K562 (cell line): ENCODE measurements at regions not wholly inside any gene's neighbourhood (a gene's known extent, or its start where the extent isn't known, plus 50 kb on each side); places are given as distances from the start of the nearest gene placed in this dataset.

ENCODE experiments used
- ATAC-seq: fragments of 200-7000 bp; cut with Tn5 transposase; 3 replicates; pipeline ENCODE4 v1.9.1; 2020; ENCODE audit warnings: moderate library complexity
- BruUV-seq: library from RNA; stranded (reverse); fragments of 400-500 nt; replicated peaks from 2 replicates; lab custom pipeline; 2021; lab: Mats Ljungman, UMichigan
- CTCF ChIA-PET: fragments of 300-600 bp; formaldehyde crosslinking; extraction: SDS; loops from one replicate; lab custom pipeline; 2021; ENCODE audit warnings: low intra/inter-chr PET ratio; lab: Yijun Ruan, JAX
- POLR2A ChIA-PET: fragments of 300-600, 350-650 bp; sonication (Branson Sonifier 250); formaldehyde crosslinking; extraction: SDS; loops from one replicate; lab custom pipeline; 2021; ENCODE audit warnings: antibody characterized with exemption, inconsistent platforms; lab: Yijun Ruan, JAX
- DNase-seq, 4 experiments: peaks; one replicate each; pipeline versions ENCODE4 v3.0.0 to v3.0.0-alpha.2; 2011 to 2018; ENCODE audit warnings: low spot score in 3 of 4, mixed read lengths in 3 of 4; ENCODE audit errors: extremely low read depth in 1 of 4
- FAIRE-seq: peaks from 2 replicates; lab custom pipeline; 2011; peaks lifted over from hg19 to GRCh38; lab: Jason Lieb, UNC
- H2AFZ ChIP-seq: 2 replicates; pipeline ENCODE4 v1.6.0; 2011; ENCODE audit warnings: low read depth, low read length, control low read depth, inconsistent platforms
- H3K27ac ChIP-seq: fragments of 200-600 bp; 3 replicates; pipeline ENCODE4 v1.8.0; 2011; ENCODE audit warnings: low read depth, mild to moderate bottlenecking, control low read depth, inconsistent platforms, low read length, moderate library complexity, mixed read lengths; ENCODE audit errors: extremely low read depth
- H3K27me3 ChIP-seq, 2 experiments: fragments of 300-600 bp in 1 of 2; 2 replicates in 1 of 2; 3 replicates in 1 of 2; pipeline versions ENCODE4 v1.6.0 to v1.8.0; 2011; ENCODE audit warnings: inconsistent platforms in 2 of 2, low read length in 2 of 2, mild to moderate bottlenecking in 1 of 2, mixed read lengths in 1 of 2, moderate library complexity in 1 of 2; ENCODE audit not compliant: control insufficient read depth in 2 of 2, insufficient read depth in 2 of 2
- H3K36me3 ChIP-seq: fragments of 300-600 bp; 3 replicates; pipeline ENCODE4 v1.8.0; 2011; ENCODE audit warnings: mild to moderate bottlenecking, low read length, inconsistent platforms; ENCODE audit not compliant: control insufficient read depth, insufficient read depth
- H3K4me1 ChIP-seq, 2 experiments: fragments of 200-600 bp in 1 of 2; replicated peaks in 1 of 2; 2 replicates in 1 of 2; 3 replicates in 1 of 2; pipeline versions ENCODE4 v1.5.1 to v1.8.0; 2011; ENCODE audit warnings: inconsistent platforms in 2 of 2, low read length in 2 of 2, mild to moderate bottlenecking in 1 of 2, mixed read lengths in 1 of 2, moderate library complexity in 1 of 2; ENCODE audit not compliant: control insufficient read depth in 2 of 2, insufficient read depth in 2 of 2
- H3K4me2 ChIP-seq: 2 replicates; pipeline ENCODE4 v1.6.1; 2011; ENCODE audit warnings: low read length, control low read depth, inconsistent platforms, mixed read lengths; ENCODE audit not compliant: insufficient read depth
- H3K4me3 ChIP-seq: fragments of 200-600 bp; sonication (generic), shearing (Covaris generic); 2 replicates; pipeline ENCODE4 v1.5.1; 2016; ENCODE audit warnings: control low read depth, inconsistent platforms
- H3K79me2 ChIP-seq: fragments of 200-600 bp; 3 replicates; pipeline ENCODE4 v1.8.0; 2011; ENCODE audit warnings: low read length, inconsistent platforms; ENCODE audit not compliant: control insufficient read depth, insufficient read depth
- H3K9ac ChIP-seq, 2 experiments: 2 replicates each; pipeline versions ENCODE4 v1.6.0 to v1.6.1; 2011; ENCODE audit warnings: low read depth in 2 of 2, low read length in 2 of 2, control low read depth in 1 of 2, inconsistent platforms in 1 of 2, mild to moderate bottlenecking in 1 of 2, mixed read lengths in 1 of 2; ENCODE audit not compliant: insufficient read depth in 1 of 2
- H3K9me1 ChIP-seq: one replicate; pipeline ENCODE4 v1.6.0; 2011; ENCODE audit warnings: inconsistent platforms, mild to moderate bottlenecking, low read length, moderate library complexity; ENCODE audit not compliant: control insufficient read depth, insufficient read depth
- H3K9me3 ChIP-seq: replicated peaks from 2 replicates; pipeline ENCODE4 v1.5.1; 2011; ENCODE audit warnings: low read depth, low read length, inconsistent platforms; ENCODE audit not compliant: control insufficient read depth, insufficient read depth
- H4K20me1 ChIP-seq: replicated peaks from 2 replicates; pipeline ENCODE4 v1.6.1; 2011; ENCODE audit warnings: low read length, inconsistent platforms, mixed read lengths; ENCODE audit not compliant: control insufficient read depth, insufficient read depth
- CBX1 ChIP-seq: sonication (generic); IDR thresholded peaks from 2 replicates; pipeline ENCODE4 v1.6.1; 2016; ENCODE audit warnings: antibody characterized with exemption, low read depth, mild to moderate bottlenecking
- CHD4 ChIP-seq: fragments of 200-600 bp; sonication (generic); IDR thresholded peaks from 3 replicates; pipeline ENCODE4 v1.6.1; 2012; ENCODE audit warnings: low read depth, mild to moderate bottlenecking, mixed read lengths, low read length, inconsistent platforms; ENCODE audit not compliant: insufficient read depth, insufficient replicate concordance, poor library complexity, severe bottlenecking
- ELF4 ChIP-seq: fragments of 450-650 bp; formaldehyde crosslinking; IDR thresholded peaks from 2 replicates; pipeline ENCODE4 v1.4.0; 2022; ENCODE audit warnings: missing genetic modification characterization
- ELK1 ChIP-seq: sonication (generic); formaldehyde crosslinking; IDR thresholded peaks from 2 replicates; pipeline ENCODE4 v1.8.1; 2022; ENCODE audit warnings: missing genetic modification reagents
- EP300 ChIP-seq: IDR thresholded peaks from 2 replicates; pipeline ENCODE4 v1.6.1; 2012; ENCODE audit warnings: low read length, improper control_type of control experiment
- MAZ ChIP-seq, 2 experiments: fragments of 450-650 bp in 1 of 2; sonication (generic) in 1 of 2; formaldehyde crosslinking; IDR thresholded peaks in 1 of 2; conservative IDR thresholded peaks in 1 of 2; 2 replicates each; pipeline versions ENCODE4 v1.4.0 to v1.5.0; 2020; ENCODE audit warnings: mild to moderate bottlenecking in 1 of 2, missing genetic modification reagents in 1 of 2
- MNT ChIP-seq, 2 experiments: fragments of 450-650 bp; conservative IDR thresholded peaks; 2 replicates each; pipeline ENCODE4 v1.6.1; 2017; ENCODE audit warnings: mild to moderate bottlenecking in 2 of 2, moderate library complexity in 2 of 2
- PBX2 ChIP-seq, 2 experiments: IDR thresholded peaks in 1 of 2; conservative IDR thresholded peaks in 1 of 2; 2 replicates each; pipeline ENCODE4 v1.6.1; 2016; ENCODE audit warnings: low read depth in 2 of 2, mild to moderate bottlenecking in 1 of 2, missing compliant biosample characterization in 1 of 2, missing genetic modification characterization in 1 of 2, moderate library complexity in 1 of 2
- PHF8 ChIP-seq: fragments of 200-600 bp; sonication (generic); IDR thresholded peaks from 2 replicates; pipeline ENCODE4 v1.6.1; 2012; ENCODE audit warnings: mixed run types, mild to moderate bottlenecking, inconsistent platforms, low read length, moderate library complexity, borderline replicate concordance
- RBM15 ChIP-seq: fragments of 200-400 bp; formaldehyde crosslinking; IDR thresholded peaks from 2 replicates; pipeline ENCODE4 v1.6.1; 2018; ENCODE audit warnings: mild to moderate bottlenecking, low read length, moderate library complexity; ENCODE audit not compliant: insufficient read depth
- SP1 ChIP-seq: sonication (generic); formaldehyde crosslinking; IDR thresholded peaks from 2 replicates; pipeline ENCODE4 v1.8.1; 2022; ENCODE audit warnings: mild to moderate bottlenecking, missing genetic modification reagents
- SRSF7 ChIP-seq: fragments of 200-400 bp; formaldehyde crosslinking; optimal IDR thresholded peaks from 2 replicates; pipeline ENCODE3; 2017; ENCODE audit warnings: mild to moderate bottlenecking, low read depth, low read length
- TFAP4 ChIP-seq: sonication (generic); formaldehyde crosslinking; IDR thresholded peaks from 2 replicates; pipeline ENCODE4 v1.8.0; 2022; ENCODE audit warnings: missing genetic modification reagents, mild to moderate bottlenecking, moderate library complexity, borderline replicate concordance
- WGBS: fragments of 100-300 bp; shearing (Covaris generic); methylation state at CpG from one replicate; pipeline ENCODE4 v1.1.6; 2016; ENCODE audit warnings: low coverage, mixed read lengths; ENCODE audit not compliant: insufficient coverage; ENCODE audit errors: missing lambda C conversion rate; 5-methylcytosine and 5-hydroxymethylcytosine counted together
- in situ Hi-C: fragments of 300-500 bp; cut with MboI; formaldehyde crosslinking; loops from 4 replicates; pipeline ENCODE4 v1.15.0; 2018; ENCODE audit warnings: inconsistent platforms, mixed read lengths
- intact Hi-C: fragments of 100-400 bp; cut with micrococcal nuclease; formaldehyde crosslinking; loops from 2 replicates; pipeline ENCODE4 v1.14.2; 2022

GRCh38 chr12:40168001-40168400 is 56.8 kb upstream of the LRRK2 start:
- Histone ChIP-seq H3K9me3 (no peaks in the 10 kb centered on the region), H3K36me3 (no peaks in the 10 kb centered on the region), H2AFZ (no peak overlapping the region), H3K4me2 (no peak overlapping the region), H3K4me3 (no peak overlapping the region), H3K27ac (no peak overlapping the region), H3K27me3 (no peaks in the 10 kb centered on the region), H3K4me1 (no peaks in the 10 kb centered on the region), H3K9ac (no peak overlapping the region), H4K20me1 (no peaks in the 10 kb centered on the region), H3K9me1 (no peaks in the 10 kb centered on the region), H3K79me2 (no peaks in the 10 kb centered on the region)
- BruUV-seq: no TSS peak
- no peak for ATAC-seq
- WGBS: 3% methylated on average over 3 of the region's 3 CpGs
- POLR2A ChIA-PET: no interaction called here
- DNase-seq: no peak
- in situ Hi-C loops (loop anchor here (25.0 kb wide), 1 partner anchor 744 kb away; no protein-coding TSS in a partner anchor), intact Hi-C loops (no loop called here)
- no peak for FAIRE-seq
- CTCF ChIA-PET: no interaction called here
- TF ChIP-seq MAZ (CRISPR knock-in tag; conservative IDR thresholded peaks at IDR 0.05 in 1 of 2, IDR thresholded peaks at IDR 0.05 in 1 of 2): no peak
- no peak for TF ChIP-seq ELF4 (CRISPR knock-in tag)
- no peak for TF ChIP-seq CHD4
- no peak for TF ChIP-seq CBX1
- TF ChIP-seq ELK1: no peak
- no peak for TF ChIP-seq SP1 (CRISPR knock-in tag)
- no peak for TF ChIP-seq EP300
- no peak for TF ChIP-seq PHF8
- TF ChIP-seq TFAP4 (CRISPR knock-in tag): no peak
- no peak for TF ChIP-seq RBM15
- TF ChIP-seq SRSF7: no peak
- TF ChIP-seq MNT (conservative IDR thresholded peaks at IDR 0.05): no peak
- TF ChIP-seq PBX2 (CRISPR knock-in tag; IDR thresholded peaks at IDR 0.05; ENCODE audit: low read depth): no peak
- no peak for TF ChIP-seq PBX2 (tag; conservative IDR thresholded peaks at IDR 0.05; ENCODE audit: low read depth)
